NCI-H187 (cell line): ENCODE measurements at regions not wholly inside any gene's neighbourhood (a gene's known extent, or its start where the extent isn't known, plus 50 kb on each side); places are given as distances from the start of the nearest gene placed in this dataset.

Experiments
- DNase-seq, 2 experiments: peaks; one replicate each; lab custom pipeline; 2025; lab: John Stamatoyannopoulos, UW

GRCh38 chr12:107978201-107978600, 150.9 kb upstream of the WSCD2 start:
- no peak for DNase-seq

- DNase-seq = no peak
Observed at GRCh38 chr12:107978641-107979040, 150.4 kb upstream of the WSCD2 start.

GRCh38 chr12:107983756-107984472, 145.2 kb upstream of the WSCD2 start:
- DNase-seq = no peak

GRCh38 chr12:107984973-107985372, 144.1 kb upstream of the WSCD2 start:
- no peak for DNase-seq

GRCh38 chr12:107986183-107986582, 142.9 kb upstream of the WSCD2 start:
- DNase-seq = no peak

GRCh38 chr12:107990325-107990724, 138.8 kb upstream of the WSCD2 start:
- DNase-seq = peak; percentile 35 to 43

- DNase-seq = no peak
Observed at GRCh38 chr12:107992029-107992428, 137.1 kb upstream of the WSCD2 start.

- DNase-seq = peak in 1 of 2 experiments; percentile 48
Observed at GRCh38 chr12:107992870-107993451, 136.1 kb upstream of the WSCD2 start.

GRCh38 chr12:107998863-107999262, 130.2 kb upstream of the WSCD2 start:
- DNase-seq = no peak

GRCh38 chr12:108000111-108000510, 129.0 kb upstream of the WSCD2 start:
- DNase-seq = peak; percentile 32 to 81

GRCh38 chr12:108004319-108004718, 124.8 kb upstream of the WSCD2 start:
- DNase-seq = peak; percentile 11 to 36

- no peak for DNase-seq
Observed at GRCh38 chr12:108008163-108008905, 120.8 kb upstream of the WSCD2 start.

- DNase-seq = no peak
Observed at GRCh38 chr12:108009442-108010070, 119.5 kb upstream of the WSCD2 start.

GRCh38 chr12:108016022-108016564, 113.0 kb upstream of the WSCD2 start:
- DNase-seq = no peak

GRCh38 chr12:108017472-108018057, 111.5 kb upstream of the WSCD2 start:
- DNase-seq = no peak

- DNase-seq = no peak
Observed at GRCh38 chr12:108019862-108020261, 109.2 kb upstream of the WSCD2 start.

- DNase-seq = no peak
Observed at GRCh38 chr12:108021141-108021540, 107.9 kb upstream of the WSCD2 start.

- DNase-seq = no peak
Observed at GRCh38 chr12:108021949-108022522, 107.1 kb upstream of the WSCD2 start.

- DNase-seq = no peak
Observed at GRCh38 chr12:108029051-108029835, 99.8 kb upstream of the WSCD2 start.

GRCh38 chr12:108033090-108033489, 96.0 kb upstream of the WSCD2 start:
- DNase-seq = no peak

- no peak for DNase-seq
Observed at GRCh38 chr12:108035372-108035771, 93.7 kb upstream of the WSCD2 start.
